Right lobe of liver (tissue), 6 donors: ENCODE measurements at regions not wholly inside any gene's neighbourhood (a gene's known extent, or its start where the extent isn't known, plus 50 kb on each side); places are given as distances from the start of the nearest gene placed in this dataset.

ENCODE experiments used
- ATAC-seq, 4 donors: fragments of 200-7000 bp; cut with Tn5 transposase; one replicate each; pipeline ENCODE4 v1.9.1; 2020; ENCODE audit warnings: mild to moderate bottlenecking in 4 of 4, moderate library complexity in 4 of 4
- DNase-seq, 3 donors: peaks; one replicate each; pipeline ENCODE4 v3.0.0-alpha.2; 2020
- H3K27ac ChIP-seq, 3 donors: fragments of 200-600 bp; one replicate each; pipeline ENCODE4 v1.8.0; 2022
- H3K27me3 ChIP-seq, 2 donors: fragments of 200-600 bp; one replicate each; pipeline ENCODE4 v1.8.0; 2022
- H3K36me3 ChIP-seq, 4 donors: fragments of 200-600 bp; sonication (generic) in 1 of 4; one replicate each; pipeline versions ENCODE4 v1.5.1 to v1.8.0; 2017 to 2022; ENCODE audit warnings: control low read depth in 1 of 4
- H3K4me1 ChIP-seq, 4 donors: fragments of 200-600 bp; sonication (generic) in 1 of 4; one replicate each; pipeline versions ENCODE4 v1.5.1 to v1.8.0; 2017 to 2022; ENCODE audit warnings: control low read depth in 1 of 4
- H3K4me3 ChIP-seq, 3 donors: fragments of 200-600 bp; one replicate each; pipeline ENCODE4 v1.8.0; 2022
- H3K9me3 ChIP-seq, 4 donors: fragments of 200-600 bp; sonication (generic) in 1 of 4; one replicate each; pipeline versions ENCODE4 v1.5.1 to v1.8.0; 2017 to 2022; ENCODE audit warnings: control low read depth in 1 of 4
- POLR2A ChIP-seq: fragments of 450-650 bp; IDR thresholded peaks from one replicate; pipeline ENCODE4 v1.6.1; 2017; ENCODE audit warnings: antibody characterized with exemption, mild to moderate bottlenecking
- WGBS: methylation state at CpG from one replicate; pipeline ENCODE4 v1.1.6; 2018; ENCODE audit warnings: low coverage, low lambda C conversion rate; ENCODE audit not compliant: insufficient coverage; ENCODE audit errors: missing lambda C conversion rate; 5-methylcytosine and 5-hydroxymethylcytosine counted together
- intact Hi-C, 2 donors: fragments of 100-400 bp; cut with DNase I; formaldehyde crosslinking; loops; one replicate each; pipeline versions ENCODE4 v1.11.2 to v1.14.1; 2022
- TF ChIP-seq, protein P1 (sequence below), 4 donors: fragments of 200-600 bp in 3 of 4; fragments of 450-650 bp in 1 of 4; IDR thresholded peaks; one replicate each; pipeline versions ENCODE4 v1.5.1 to v1.8.0; 2016 to 2022; ENCODE audit warnings: antibody characterized with exemption in 4 of 4, mild to moderate bottlenecking in 2 of 4
- donor health status: DM: no; HTN: yes; CAD: no.
- donor health status: DM: no; HTN: no; CAD: no.
- donor health status: DM: no; HTN: no; CAD: no.
- donor health status: DM: no; HTN: yes; CAD: no.
- donor health status: DM: no; HTN: yes; CAD: no.

- Histone ChIP-seq H3K27me3 (no peaks in the 10 kb centered on the region), H3K36me3 (no peaks in the 10 kb centered on the region), H3K4me1 (no peaks in the 10 kb centered on the region), H3K27ac (no peak overlapping the region), H3K4me3 (no peak overlapping the region), H3K9me3 (no peaks in the 10 kb centered on the region)
- ATAC-seq (no peak), DNase-seq (no peak)
- 49% methylated on average over 4 of the region's 4 CpGs for WGBS
- intact Hi-C loops, result no loop called here
- TF ChIP-seq POLR2A, result no peak
- TF ChIP-seq, protein P1, sequence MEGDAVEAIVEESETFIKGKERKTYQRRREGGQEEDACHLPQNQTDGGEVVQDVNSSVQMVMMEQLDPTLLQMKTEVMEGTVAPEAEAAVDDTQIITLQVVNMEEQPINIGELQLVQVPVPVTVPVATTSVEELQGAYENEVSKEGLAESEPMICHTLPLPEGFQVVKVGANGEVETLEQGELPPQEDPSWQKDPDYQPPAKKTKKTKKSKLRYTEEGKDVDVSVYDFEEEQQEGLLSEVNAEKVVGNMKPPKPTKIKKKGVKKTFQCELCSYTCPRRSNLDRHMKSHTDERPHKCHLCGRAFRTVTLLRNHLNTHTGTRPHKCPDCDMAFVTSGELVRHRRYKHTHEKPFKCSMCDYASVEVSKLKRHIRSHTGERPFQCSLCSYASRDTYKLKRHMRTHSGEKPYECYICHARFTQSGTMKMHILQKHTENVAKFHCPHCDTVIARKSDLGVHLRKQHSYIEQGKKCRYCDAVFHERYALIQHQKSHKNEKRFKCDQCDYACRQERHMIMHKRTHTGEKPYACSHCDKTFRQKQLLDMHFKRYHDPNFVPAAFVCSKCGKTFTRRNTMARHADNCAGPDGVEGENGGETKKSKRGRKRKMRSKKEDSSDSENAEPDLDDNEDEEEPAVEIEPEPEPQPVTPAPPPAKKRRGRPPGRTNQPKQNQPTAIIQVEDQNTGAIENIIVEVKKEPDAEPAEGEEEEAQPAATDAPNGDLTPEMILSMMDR (IDR thresholded peaks at IDR 0.05), result no peak
Measured at GRCh38 chr2:160838691-160839090, 321.5 kb upstream of the TANK start.

- 53% methylated on average over 2 of the region's 4 CpGs for WGBS
- H3K4me1 ChIP-seq, result no peaks in the 10 kb centered on the region
- TF ChIP-seq POLR2A, result no peak
- TF ChIP-seq, protein P1 (IDR thresholded peaks at IDR 0.05), result no peak
- H3K9me3 ChIP-seq, result no peaks in the 10 kb centered on the region
- intact Hi-C loops, result no loop called here
- no peak overlapping the region for H3K4me3 ChIP-seq
- no peak for DNase-seq
- no peaks in the 10 kb centered on the region for H3K36me3 ChIP-seq
- H3K27me3 ChIP-seq, result no peaks in the 10 kb centered on the region
- H3K27ac ChIP-seq, result no peak overlapping the region
- ATAC-seq, result no peak
Measured at GRCh38 chr2:160842286-160842685, 317.9 kb upstream of the TANK start.

DNA sequence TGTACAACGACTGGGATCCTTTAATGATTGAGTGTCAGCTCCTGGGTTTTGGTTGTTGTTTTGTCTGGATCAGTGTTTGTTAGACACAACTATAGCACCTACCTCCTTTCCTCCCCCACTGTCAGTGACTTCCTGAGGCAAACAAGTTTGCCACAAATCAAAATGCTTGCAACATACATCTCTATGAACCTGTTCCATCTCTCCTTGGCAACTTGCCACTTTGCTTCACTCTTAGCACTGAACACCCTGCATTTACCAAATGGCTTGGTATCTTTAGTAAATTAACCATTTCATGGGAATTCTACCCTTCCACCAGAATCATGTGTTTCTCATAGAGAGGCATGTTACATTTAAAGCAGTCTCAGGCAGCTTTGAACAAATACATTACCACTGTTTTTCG, 301.1 kb upstream of the TANK start:
- intact Hi-C loops, result no loop called here
- H3K27ac ChIP-seq, result no peak overlapping the region
- whole genome bisulfite sequencing, result 24% methylated on average over 2 of the region's 2 CpGs
- H3K27me3 ChIP-seq, result no peaks in the 10 kb centered on the region
- H3K36me3 ChIP-seq, result no peaks in the 10 kb centered on the region
- no peak for TF ChIP-seq POLR2A
- no peak overlapping the region for H3K4me3 ChIP-seq
- ATAC-seq (no peak), DNase-seq (no peak)
- H3K4me1 ChIP-seq, result no peaks in the 10 kb centered on the region
- H3K9me3 ChIP-seq, result no peaks in the 10 kb centered on the region

GRCh38 chr2:160862226-160862625, 298.0 kb upstream of the TANK start:
- intact Hi-C loops, result no loop called here
- no peak overlapping the region for H3K27ac ChIP-seq
- ATAC-seq (no peak), DNase-seq (no peak)
- 29% methylated on average over 2 of the region's 2 CpGs for WGBS
- H3K36me3 ChIP-seq, result no peaks in the 10 kb centered on the region
- no peaks in the 10 kb centered on the region for H3K4me1 ChIP-seq
- H3K9me3 ChIP-seq, result no peaks in the 10 kb centered on the region
- H3K4me3 ChIP-seq, result no peak overlapping the region
- H3K27me3 ChIP-seq, result no peaks in the 10 kb centered on the region
- no peak for TF ChIP-seq POLR2A
- TF ChIP-seq, protein P1 (IDR thresholded peaks at IDR 0.05), result no peak

- WGBS, result 48% methylated on average over 3 of the region's 3 CpGs
- TF ChIP-seq, protein P1 (IDR thresholded peaks at IDR 0.05), result no peak
- TF ChIP-seq POLR2A, result no peak
- Histone ChIP-seq H3K4me1 (no peaks in the 10 kb centered on the region), H3K4me3 (no peak overlapping the region), H3K27ac (no peak overlapping the region), H3K27me3 (no peaks in the 10 kb centered on the region), H3K9me3 (no peaks in the 10 kb centered on the region), H3K36me3 (no peaks in the 10 kb centered on the region)
- DNase-seq, result no peak
- intact Hi-C loops, result no loop called here
- no peak for ATAC-seq
Measured at GRCh38 chr2:160868891-160869290, 291.3 kb upstream of the TANK start.
